C4-2B (cell line): ENCODE measurements at regions not wholly inside any gene's neighbourhood (a gene's known extent, or its start where the extent isn't known, plus 50 kb on each side); places are given as distances from the start of the nearest gene placed in this dataset.

ENCODE experiments used
- H3K27ac ChIP-seq: fragments of 450-650 bp; 2 replicates; pipeline ENCODE4 v1.5.1; 2017
- ZFX ChIP-seq: fragments of 450-650 bp; IDR thresholded peaks from 2 replicates; pipeline ENCODE4 v1.6.1; 2017
- TF ChIP-seq, protein P1 (sequence below): fragments of 450-650 bp; conservative IDR thresholded peaks from 2 replicates; pipeline ENCODE4 v1.5.1; 2017; ENCODE audit warnings: mild to moderate bottlenecking

- TF ChIP-seq ZFX = no peak
- TF ChIP-seq, protein P1, sequence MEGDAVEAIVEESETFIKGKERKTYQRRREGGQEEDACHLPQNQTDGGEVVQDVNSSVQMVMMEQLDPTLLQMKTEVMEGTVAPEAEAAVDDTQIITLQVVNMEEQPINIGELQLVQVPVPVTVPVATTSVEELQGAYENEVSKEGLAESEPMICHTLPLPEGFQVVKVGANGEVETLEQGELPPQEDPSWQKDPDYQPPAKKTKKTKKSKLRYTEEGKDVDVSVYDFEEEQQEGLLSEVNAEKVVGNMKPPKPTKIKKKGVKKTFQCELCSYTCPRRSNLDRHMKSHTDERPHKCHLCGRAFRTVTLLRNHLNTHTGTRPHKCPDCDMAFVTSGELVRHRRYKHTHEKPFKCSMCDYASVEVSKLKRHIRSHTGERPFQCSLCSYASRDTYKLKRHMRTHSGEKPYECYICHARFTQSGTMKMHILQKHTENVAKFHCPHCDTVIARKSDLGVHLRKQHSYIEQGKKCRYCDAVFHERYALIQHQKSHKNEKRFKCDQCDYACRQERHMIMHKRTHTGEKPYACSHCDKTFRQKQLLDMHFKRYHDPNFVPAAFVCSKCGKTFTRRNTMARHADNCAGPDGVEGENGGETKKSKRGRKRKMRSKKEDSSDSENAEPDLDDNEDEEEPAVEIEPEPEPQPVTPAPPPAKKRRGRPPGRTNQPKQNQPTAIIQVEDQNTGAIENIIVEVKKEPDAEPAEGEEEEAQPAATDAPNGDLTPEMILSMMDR = no peak
- H3K27ac ChIP-seq = no peak overlapping the region
Measured at GRCh38 chr10:124287791-124288190, 130.9 kb downstream of the OAT start.

DNA sequence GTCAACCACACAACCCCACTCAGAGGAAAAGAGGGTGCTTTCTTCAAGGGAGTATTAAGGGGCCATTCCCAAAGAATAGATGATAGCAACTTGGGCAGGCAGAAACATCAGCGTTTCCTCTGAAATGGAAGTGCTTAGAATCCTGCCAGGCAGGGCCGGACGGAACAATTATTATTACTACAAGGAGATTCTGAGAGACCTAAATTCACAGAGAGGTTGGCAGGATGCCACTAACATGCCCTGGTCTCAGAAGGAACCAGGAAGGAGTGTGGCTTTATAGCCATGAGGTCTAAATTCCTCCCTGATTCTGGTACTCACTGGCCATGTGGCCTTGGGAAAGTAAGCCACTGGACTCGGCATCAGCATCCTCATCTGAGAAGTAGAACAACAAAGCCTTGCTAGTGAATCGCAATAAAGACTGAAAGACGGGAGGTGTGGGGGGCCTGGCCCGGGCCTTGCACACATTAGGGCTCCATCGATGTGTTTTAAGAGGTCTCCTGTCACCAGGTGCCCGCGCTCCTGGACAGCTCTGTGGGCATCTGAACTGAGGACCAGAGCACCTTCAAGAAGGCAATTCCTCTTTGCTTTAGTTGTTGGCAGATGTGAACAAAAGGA is 131.5 kb downstream of the OAT start:
- no peak for TF ChIP-seq ZFX
- TF ChIP-seq, protein P1 = no peak
- H3K27ac ChIP-seq = no peak overlapping the region

- no peak for TF ChIP-seq ZFX
- TF ChIP-seq, protein P1 = no peak
- H3K27ac ChIP-seq = no peak overlapping the region
Measured at GRCh38 chr10:124286621-124287020, 132.1 kb downstream of the OAT start.

GRCh38 chr10:124285587-124286527 is 132.9 kb downstream of the OAT start:
- no peak overlapping the region for H3K27ac ChIP-seq
- no peak for TF ChIP-seq ZFX

- no peak overlapping the region for H3K27ac ChIP-seq
- TF ChIP-seq, protein P1 = no peak
- TF ChIP-seq ZFX = no peak
Measured at GRCh38 chr10:124283949-124284250, 134.8 kb downstream of the OAT start.

- no peak overlapping the region for H3K27ac ChIP-seq
- TF ChIP-seq, protein P1 = no peak
- no peak for TF ChIP-seq ZFX
Measured at GRCh38 chr10:124283215-124283948, 135.3 kb downstream of the OAT start.

GRCh38 chr10:124282326-124282725 is 136.4 kb downstream of the OAT start:
- H3K27ac ChIP-seq = no peak overlapping the region
- TF ChIP-seq, protein P1 = no peak
- no peak for TF ChIP-seq ZFX
